NCI-H1694 treated with DMSO at 0.1 percent for 48 hours (cell line): ENCODE measurements at regions not wholly inside any gene's neighbourhood (a gene's known extent, or its start where the extent isn't known, plus 50 kb on each side); places are given as distances from the start of the nearest gene placed in this dataset.
"Not testable (repeated sequence)": the region's sequence is repeated elsewhere in the genome, so short reads cannot be mapped to it uniquely, and the experiment has no call there.

Experiments
- DNase-seq: peaks from one replicate; lab custom pipeline; 2025; lab: John Stamatoyannopoulos, UW

- not testable (repeated sequence) for DNase-seq
Observed at GRCh38 chr4:52157071-52157470, 106.0 kb downstream of the SPATA18 start.

- no peak for DNase-seq
Observed at GRCh38 chr4:52157641-52158316, 106.7 kb downstream of the SPATA18 start.

- no peak for DNase-seq
Observed at GRCh38 chr4:52160859-52161258, 109.8 kb downstream of the SPATA18 start.

DNA sequence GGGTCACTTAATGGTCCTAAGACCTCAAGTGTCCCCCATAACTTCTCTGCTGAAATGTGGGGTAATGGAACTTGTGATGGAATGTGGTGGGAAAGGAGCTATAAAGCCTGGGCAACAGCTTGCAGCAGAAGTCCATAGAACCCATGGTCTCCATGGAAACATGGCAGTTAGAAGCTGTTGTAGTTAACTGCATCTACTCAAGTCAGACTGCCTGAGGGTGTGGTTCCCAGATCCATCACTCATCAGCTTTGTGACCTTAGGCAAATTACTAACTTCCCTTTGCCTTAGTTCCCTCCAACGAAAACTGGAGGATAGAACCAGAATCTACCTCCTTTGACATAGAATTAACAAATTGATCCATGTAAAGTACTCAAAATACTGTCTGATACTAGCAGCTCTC lies 113.0 kb downstream of the SPATA18 start:
- no peak for DNase-seq

- DNase-seq = no peak
Observed at GRCh38 chr4:52172166-52172565, 121.1 kb downstream of the SPATA18 start.

DNA sequence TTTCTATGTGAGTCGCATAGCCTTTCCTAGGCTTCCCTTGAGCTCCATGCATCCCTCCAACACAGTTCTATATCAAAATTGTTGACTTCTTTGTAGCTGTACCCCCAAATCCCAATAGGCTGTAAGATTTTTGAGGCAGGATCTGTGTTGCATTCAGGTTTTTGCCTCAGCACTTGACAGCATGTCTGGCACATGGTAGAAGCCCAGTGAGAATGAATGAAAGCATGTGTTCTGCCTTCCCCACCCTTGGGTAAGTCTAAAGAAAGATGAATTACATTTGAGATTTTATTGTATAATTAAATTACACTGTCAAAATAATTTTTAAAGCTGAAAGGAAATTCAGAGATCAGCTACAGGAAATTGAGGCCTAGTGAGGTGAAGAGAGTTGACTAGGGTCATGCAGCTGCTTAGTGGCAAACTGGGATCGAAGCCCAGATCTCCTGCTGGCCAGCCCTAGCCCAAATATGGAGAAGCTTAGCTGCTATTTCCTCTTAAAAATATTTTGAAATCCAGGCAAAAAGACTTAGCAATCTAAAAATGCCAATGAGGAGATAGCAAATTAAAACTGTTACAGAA lies 122.5 kb downstream of the SPATA18 start:
- no peak for DNase-seq

DNA sequence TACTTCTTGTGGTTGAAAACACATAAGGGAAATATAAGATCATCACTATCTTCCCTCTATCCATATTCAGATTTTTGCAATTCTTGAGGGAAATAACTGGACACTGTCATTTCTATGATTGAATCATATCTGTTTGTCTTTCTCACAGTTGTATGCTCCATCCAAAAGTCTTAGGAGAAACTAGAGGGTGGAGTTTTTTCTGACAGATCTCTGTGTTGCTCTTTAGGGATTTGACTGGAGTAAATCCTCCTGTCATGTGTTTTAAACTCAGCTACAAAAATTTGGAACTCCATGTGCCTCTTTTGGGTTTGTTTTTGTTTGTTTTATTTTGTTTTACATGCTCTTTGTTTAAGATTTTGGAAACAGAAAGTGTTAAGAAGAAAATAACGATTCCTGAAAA lies 136.5 kb downstream of the SPATA18 start:
- DNase-seq = no peak

DNA sequence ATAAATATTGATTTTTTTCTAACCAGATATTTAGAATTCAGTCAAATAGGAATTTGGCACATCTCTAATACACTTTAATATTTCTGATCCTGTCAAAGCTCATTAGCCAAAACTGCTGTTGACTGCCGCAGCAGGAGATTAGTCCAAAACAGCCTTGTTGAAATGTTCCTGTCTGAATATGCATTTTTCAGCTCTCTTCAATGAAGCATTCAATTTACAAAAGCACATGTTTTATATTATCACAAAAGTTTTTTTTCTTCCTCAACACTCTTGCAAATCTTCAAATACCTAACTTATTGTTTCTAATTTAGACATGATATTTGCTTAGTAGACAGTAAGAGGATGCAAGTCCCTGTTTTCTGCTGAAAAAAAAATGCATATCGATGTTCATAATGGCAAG lies 140.9 kb downstream of the SPATA18 start:
- no peak for DNase-seq

GRCh38 chr4:52192721-52193135 lies 141.6 kb downstream of the SPATA18 start:
- DNase-seq = no peak

GRCh38 chr4:52195869-52196268 lies 144.8 kb downstream of the SPATA18 start:
- DNase-seq = no peak

DNA sequence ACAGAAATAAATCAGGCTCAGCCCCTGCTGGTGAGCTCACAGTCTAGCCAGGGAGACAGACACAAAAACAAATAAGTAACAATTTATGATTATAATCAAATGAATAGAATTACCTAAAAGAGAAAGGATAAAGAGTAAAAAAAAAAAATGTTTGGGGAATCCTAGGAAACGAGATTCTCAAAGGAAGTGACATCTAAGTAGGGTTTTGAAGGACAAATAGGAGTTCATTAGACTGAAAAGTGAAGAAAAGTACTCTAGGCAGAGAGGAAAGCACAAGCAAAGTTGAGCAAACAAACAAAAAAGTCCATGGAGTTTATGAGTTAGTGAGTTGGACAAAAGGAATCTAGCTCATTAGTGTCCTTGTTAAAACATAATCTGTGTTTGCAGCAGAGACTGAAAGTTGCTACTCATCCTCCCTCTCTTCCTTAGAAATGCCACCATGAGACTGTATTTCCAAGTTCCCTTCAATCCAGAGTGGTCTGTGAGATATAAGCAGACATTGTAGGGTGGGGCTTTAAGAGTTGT lies 145.6 kb downstream of the SPATA18 start:
- DNase-seq = no peak

DNA sequence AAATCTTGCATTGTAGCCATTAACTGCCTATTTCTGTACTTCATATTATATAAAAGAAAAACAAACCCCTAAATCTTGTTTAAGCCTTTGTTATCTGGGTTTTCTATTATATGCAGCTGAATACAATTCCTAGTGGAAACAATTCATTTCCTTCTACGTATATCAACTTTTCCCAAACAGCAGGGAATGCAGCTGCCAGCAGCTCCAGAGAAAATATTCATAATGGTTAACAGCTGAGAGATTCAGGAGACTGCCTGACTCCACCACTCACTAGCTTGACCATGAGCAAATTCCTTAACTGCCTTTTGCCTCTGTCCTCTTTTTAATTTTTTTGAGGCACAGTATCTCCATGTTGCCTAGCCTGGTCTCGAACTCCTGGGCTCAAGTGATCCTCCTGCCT lies 146.2 kb downstream of the SPATA18 start:
- DNase-seq = no peak

DNA sequence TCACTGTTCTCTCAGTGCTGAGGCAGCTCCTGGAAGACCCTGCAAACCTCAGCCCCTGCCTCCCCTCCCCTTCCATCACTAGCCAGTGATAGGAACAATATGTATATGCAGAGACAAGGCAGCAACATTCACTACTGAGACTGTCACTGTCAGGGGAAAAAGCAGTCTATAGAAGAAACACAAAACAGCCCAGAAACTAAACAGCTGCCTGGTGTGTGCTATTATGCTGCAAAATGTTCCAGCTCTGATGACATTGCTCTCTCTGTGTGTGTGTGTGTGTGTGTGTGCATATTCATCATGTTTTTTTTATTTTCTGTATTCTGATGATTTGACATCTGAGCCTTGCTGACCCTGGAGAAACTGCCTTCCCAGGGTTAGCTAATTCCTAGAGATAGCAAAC lies 147.2 kb downstream of the SPATA18 start:
- DNase-seq = no peak

- no peak for DNase-seq
Observed at GRCh38 chr4:52199574-52200338, 148.7 kb downstream of the SPATA18 start.

DNA sequence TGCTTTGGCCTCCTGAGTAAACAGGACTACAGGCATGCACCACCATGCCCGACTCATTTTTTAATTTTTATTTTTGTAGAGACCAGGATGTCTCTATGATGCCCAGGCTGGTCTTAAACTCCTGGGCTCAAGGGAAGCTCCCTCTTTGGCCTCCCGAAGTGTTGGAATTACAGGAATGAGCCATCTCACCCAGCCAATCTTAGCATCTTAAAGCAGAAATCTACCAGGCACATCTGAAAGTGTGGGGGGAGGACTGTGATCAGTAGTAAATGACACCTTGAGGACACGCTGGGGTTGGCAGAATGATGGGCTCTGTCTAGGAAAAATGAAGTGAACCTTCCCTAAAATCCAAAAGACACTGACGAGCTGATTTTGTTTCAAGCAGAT lies 149.2 kb downstream of the SPATA18 start:
- no peak for DNase-seq

- no peak for DNase-seq
Observed at GRCh38 chr4:52201715-52202114, 150.6 kb downstream of the SPATA18 start.

DNA sequence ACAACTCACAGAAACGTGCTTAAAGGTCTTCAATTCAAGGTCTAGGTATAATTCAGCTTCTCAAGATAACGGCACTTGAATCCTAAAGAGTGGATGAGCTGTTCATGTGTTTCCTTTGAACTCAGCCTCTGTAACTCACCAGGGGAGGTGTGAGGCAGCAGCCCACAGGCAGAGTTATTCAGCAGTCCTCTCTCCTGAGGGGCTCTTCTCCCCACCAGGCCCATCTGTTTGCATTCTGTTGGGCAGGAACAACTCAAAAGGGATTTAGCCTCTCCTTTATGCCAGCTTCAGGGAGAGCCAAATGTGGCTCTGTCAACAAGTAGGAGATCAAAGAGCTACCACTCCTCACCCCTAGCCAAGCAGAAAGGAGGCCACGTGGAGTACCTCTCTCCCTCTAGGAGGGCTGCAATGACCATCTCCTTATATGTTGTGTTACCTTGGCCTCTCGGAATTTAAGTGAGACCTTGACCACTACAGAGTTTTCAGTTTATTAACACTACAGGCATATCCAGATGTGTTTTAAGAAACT lies 151.2 kb downstream of the SPATA18 start:
- DNase-seq = no peak

GRCh38 chr4:52202931-52203330 lies 151.8 kb downstream of the SPATA18 start:
- DNase-seq = no peak

GRCh38 chr4:52203351-52203750 lies 152.2 kb downstream of the SPATA18 start:
- no peak for DNase-seq

DNA sequence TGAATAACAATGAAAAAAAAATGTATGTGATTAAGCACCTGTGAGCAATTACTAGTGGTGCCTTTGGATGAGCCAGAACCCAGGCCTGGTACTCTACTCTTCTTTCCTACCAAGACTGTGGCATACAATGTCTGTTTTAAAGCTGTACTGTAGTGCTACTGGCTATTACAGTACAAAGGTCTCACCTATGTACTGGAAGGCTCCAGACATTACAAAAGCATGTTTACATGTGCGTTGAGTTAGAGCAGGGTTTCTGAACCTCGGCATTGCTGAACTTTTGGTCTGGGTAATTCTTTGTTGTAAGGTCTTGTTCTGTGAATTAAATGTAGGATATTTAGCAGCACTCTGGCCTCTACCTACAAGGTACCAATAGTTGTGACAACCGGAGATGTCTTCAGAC lies 153.8 kb downstream of the SPATA18 start:
- DNase-seq = no peak

- DNase-seq = not testable (repeated sequence)
Observed at GRCh38 chr4:52207146-52207545, 156.0 kb downstream of the SPATA18 start.

DNA sequence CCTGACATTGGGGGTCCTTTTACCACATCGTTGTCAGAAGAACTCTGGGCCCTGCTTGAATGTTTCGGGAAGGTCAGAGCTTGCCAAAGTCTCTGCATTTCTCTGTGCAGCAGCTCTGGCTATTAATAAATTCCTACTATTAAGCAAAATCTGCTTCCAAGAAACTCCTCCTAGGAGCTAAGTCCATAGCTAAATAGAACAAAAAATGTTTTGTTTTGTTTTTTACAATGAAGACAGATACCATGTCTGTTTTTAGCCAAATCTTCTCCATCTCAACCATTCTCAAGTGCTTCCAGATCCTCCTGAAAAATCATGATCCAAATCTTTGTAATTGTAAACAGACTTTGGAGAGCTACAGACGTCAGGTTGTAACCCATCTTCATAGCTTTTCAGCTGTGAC lies 161.6 kb downstream of the SPATA18 start:
- no peak for DNase-seq

GRCh38 chr4:52231526-52231925 lies 180.4 kb downstream of the SPATA18 start:
- DNase-seq = no peak
